Activated naive CD4-positive, alpha-beta T cell treated with anti-CD3 and anti-CD28 coated beads, Interleukin-2, amount 50 U/mL, for 24 hours (primary cell): ENCODE measurements at regions not wholly inside any gene's neighbourhood (a gene's known extent, or its start where the extent isn't known, plus 50 kb on each side); places are given as distances from the start of the nearest gene placed in this dataset.

Experiments
- H3K27ac Mint-ChIP-seq: one replicate; pipeline ENCODE4 v1.8.0; 2021; ENCODE audit warnings: mild to moderate bottlenecking, mixed read lengths
- H3K27me3 Mint-ChIP-seq: one replicate; pipeline ENCODE4 v1.8.0; 2021; ENCODE audit warnings: mixed read lengths
- H3K36me3 Mint-ChIP-seq: one replicate; pipeline ENCODE4 v1.8.0; 2021; ENCODE audit warnings: mixed read lengths
- H3K4me1 Mint-ChIP-seq: one replicate; pipeline ENCODE4 v1.8.0; 2021; ENCODE audit warnings: mixed read lengths
- H3K4me3 Mint-ChIP-seq: one replicate; pipeline ENCODE4 v1.8.0; 2021; ENCODE audit warnings: mild to moderate bottlenecking, mixed read lengths
- H3K9me3 Mint-ChIP-seq: one replicate; pipeline ENCODE4 v1.8.0; 2021; ENCODE audit warnings: mixed read lengths

GRCh38 chr20:39135885-39136544 is 173.9 kb downstream of the DHX35 start:
- Mint-ChIP-seq H3K27ac (no peak overlapping the region), H3K27me3 (no peaks in the 10 kb centered on the region), H3K4me3 (no peak overlapping the region), H3K9me3 (no peaks in the 10 kb centered on the region), H3K4me1 (no peaks in the 10 kb centered on the region), H3K36me3 (no peaks in the 10 kb centered on the region)

- H3K27me3 Mint-ChIP-seq, result no peaks in the 10 kb centered on the region
- H3K4me3 Mint-ChIP-seq, result no peak overlapping the region
- no peaks in the 10 kb centered on the region for H3K36me3 Mint-ChIP-seq
These were observed 171.1 kb downstream of the DHX35 start for GRCh38 chr20:39133201-39133600.

GRCh38 chr20:39132511-39132910 is 170.4 kb downstream of the DHX35 start:
- Mint-ChIP-seq H3K27me3 (no peaks in the 10 kb centered on the region), H3K4me1 (no peaks in the 10 kb centered on the region), H3K9me3 (no peaks in the 10 kb centered on the region), H3K4me3 (no peak overlapping the region), H3K36me3 (no peaks in the 10 kb centered on the region), H3K27ac (no peak overlapping the region)

More at GRCh38 chr20:39133201-39133600, 171.1 kb downstream of the DHX35 start:
- H3K9me3 Mint-ChIP-seq, result no peaks in the 10 kb centered on the region
- H3K27ac Mint-ChIP-seq, result no peak overlapping the region
- no peaks in the 10 kb centered on the region for H3K4me1 Mint-ChIP-seq

- Mint-ChIP-seq H3K36me3 (no peaks in the 10 kb centered on the region), H3K4me3 (no peak overlapping the region), H3K27me3 (no peaks in the 10 kb centered on the region), H3K9me3 (no peaks in the 10 kb centered on the region), H3K27ac (no peak overlapping the region), H3K4me1 (no peaks in the 10 kb centered on the region)
These were observed 169.9 kb downstream of the DHX35 start for GRCh38 chr20:39132093-39132492.

GRCh38 chr20:39130627-39131026 is 168.5 kb downstream of the DHX35 start:
- Mint-ChIP-seq H3K27me3 (peaks cover 4% of the 10 kb centered on the region), H3K4me3 (no peak overlapping the region), H3K9me3 (peaks cover 5% of the 10 kb centered on the region), H3K4me1 (no peaks in the 10 kb centered on the region), H3K27ac (no peak overlapping the region), H3K36me3 (no peaks in the 10 kb centered on the region)

- Mint-ChIP-seq H3K9me3 (peaks cover 9% of the 10 kb centered on the region), H3K4me3 (no peak overlapping the region), H3K27ac (no peak overlapping the region), H3K36me3 (no peaks in the 10 kb centered on the region), H3K27me3 (peaks cover 8% of the 10 kb centered on the region), H3K4me1 (no peaks in the 10 kb centered on the region)
These were observed 167.4 kb downstream of the DHX35 start for GRCh38 chr20:39129523-39129922.

GRCh38 chr20:39124064-39124463 is 161.9 kb downstream of the DHX35 start:
- Mint-ChIP-seq H3K36me3 (no peaks in the 10 kb centered on the region), H3K27ac (no peak overlapping the region), H3K27me3 (peaks cover 18% of the 10 kb centered on the region)

GRCh38 chr20:39123185-39123557 is 161.0 kb downstream of the DHX35 start:
- H3K4me1 Mint-ChIP-seq, result no peaks in the 10 kb centered on the region

More at GRCh38 chr20:39124064-39124463, 161.9 kb downstream of the DHX35 start:
- Mint-ChIP-seq H3K9me3 (peaks cover 9% of the 10 kb centered on the region), H3K4me1 (no peaks in the 10 kb centered on the region), H3K4me3 (no peak overlapping the region)

GRCh38 chr20:39117491-39117890 is 155.3 kb downstream of the DHX35 start:
- no peaks in the 10 kb centered on the region for H3K4me1 Mint-ChIP-seq
- no peaks in the 10 kb centered on the region for H3K36me3 Mint-ChIP-seq
- H3K27me3 Mint-ChIP-seq, result peaks cover 18% of the 10 kb centered on the region
- no peak overlapping the region for H3K4me3 Mint-ChIP-seq
- H3K9me3 Mint-ChIP-seq, result no peaks in the 10 kb centered on the region
- no peak overlapping the region for H3K27ac Mint-ChIP-seq

More at GRCh38 chr20:39123185-39123557, 161.0 kb downstream of the DHX35 start:
- H3K4me3 Mint-ChIP-seq, result no peak overlapping the region
- H3K36me3 Mint-ChIP-seq, result no peaks in the 10 kb centered on the region
- H3K27me3 Mint-ChIP-seq, result peaks cover 23% of the 10 kb centered on the region
- H3K9me3 Mint-ChIP-seq, result peaks cover 9% of the 10 kb centered on the region
- H3K27ac Mint-ChIP-seq, result no peak overlapping the region

GRCh38 chr20:39116020-39116419 is 153.9 kb downstream of the DHX35 start:
- Mint-ChIP-seq H3K9me3 (no peaks in the 10 kb centered on the region), H3K27me3 (peaks cover 26% of the 10 kb centered on the region), H3K4me1 (no peaks in the 10 kb centered on the region), H3K4me3 (no peak overlapping the region), H3K36me3 (no peaks in the 10 kb centered on the region), H3K27ac (no peak overlapping the region)

- H3K9me3 Mint-ChIP-seq, result no peaks in the 10 kb centered on the region
- H3K27me3 Mint-ChIP-seq, result peaks cover 28% of the 10 kb centered on the region
- H3K4me3 Mint-ChIP-seq, result no peak overlapping the region
- H3K27ac Mint-ChIP-seq, result no peak overlapping the region
- no peaks in the 10 kb centered on the region for H3K4me1 Mint-ChIP-seq
- no peaks in the 10 kb centered on the region for H3K36me3 Mint-ChIP-seq
These were observed 150.1 kb downstream of the DHX35 start for GRCh38 chr20:39112178-39112743.

GRCh38 chr20:39111359-39112177 is 149.4 kb downstream of the DHX35 start:
- Mint-ChIP-seq H3K27ac (no peak overlapping the region), H3K27me3 (peaks cover 28% of the 10 kb centered on the region), H3K4me1 (no peaks in the 10 kb centered on the region), H3K9me3 (no peaks in the 10 kb centered on the region), H3K4me3 (no peak overlapping the region), H3K36me3 (no peaks in the 10 kb centered on the region)

- no peaks in the 10 kb centered on the region for H3K4me1 Mint-ChIP-seq
- H3K9me3 Mint-ChIP-seq, result no peaks in the 10 kb centered on the region
- H3K27me3 Mint-ChIP-seq, result peaks cover 33% of the 10 kb centered on the region
- H3K4me3 Mint-ChIP-seq, result no peak overlapping the region
- H3K27ac Mint-ChIP-seq, result no peak overlapping the region
- no peaks in the 10 kb centered on the region for H3K36me3 Mint-ChIP-seq
These were observed 148.6 kb downstream of the DHX35 start for GRCh38 chr20:39110819-39111136.

GRCh38 chr20:39109933-39110818 is 148.0 kb downstream of the DHX35 start:
- Mint-ChIP-seq H3K4me1 (no peaks in the 10 kb centered on the region), H3K4me3 (no peak overlapping the region), H3K27me3 (peaks cover 35% of the 10 kb centered on the region), H3K36me3 (no peaks in the 10 kb centered on the region), H3K9me3 (no peaks in the 10 kb centered on the region), H3K27ac (no peak overlapping the region)

GRCh38 chr20:39108746-39109145 is 146.6 kb downstream of the DHX35 start:
- H3K4me1 Mint-ChIP-seq, result no peaks in the 10 kb centered on the region
- H3K36me3 Mint-ChIP-seq, result no peaks in the 10 kb centered on the region
- H3K27me3 Mint-ChIP-seq, result peaks cover 38% of the 10 kb centered on the region
- H3K9me3 Mint-ChIP-seq, result no peaks in the 10 kb centered on the region
- H3K27ac Mint-ChIP-seq, result no peak overlapping the region
- no peak overlapping the region for H3K4me3 Mint-ChIP-seq
